GM19351 (cell line): ENCODE measurements at regions not wholly inside any gene's neighbourhood (a gene's known extent, or its start where the extent isn't known, plus 50 kb on each side); places are given as distances from the start of the nearest gene placed in this dataset.
"Not testable (repeated sequence)": the region's sequence is repeated elsewhere in the genome, so short reads cannot be mapped to it uniquely, and the experiment has no call there.

ENCODE experiments used
- ATAC-seq: cut with Tn5 transposase; IDR thresholded peaks from one replicate; pipeline ENCODE4 v1.9.1; 2021; ENCODE audit warnings: mild to moderate bottlenecking, moderate library complexity; ENCODE audit not compliant: unreplicated experiment

GRCh38 chr9:96157675-96158074 lies 144.3 kb downstream of the HSD17B3 start:
- no peak for ATAC-seq

GRCh38 chr9:96156171-96156974 lies 145.6 kb downstream of the HSD17B3 start:
- no peak for ATAC-seq

- ATAC-seq: no peak
Observed at GRCh38 chr9:96154081-96154480, 147.9 kb downstream of the HSD17B3 start.

GRCh38 chr9:96152550-96152949 lies 149.4 kb downstream of the HSD17B3 start:
- no peak for ATAC-seq

GRCh38 chr9:96150324-96151227 lies 151.4 kb downstream of the HSD17B3 start:
- peak; percentile 90 for ATAC-seq

GRCh38 chr9:96149533-96150280 lies 152.3 kb downstream of the HSD17B3 start:
- ATAC-seq: peak; percentile 53

- no peak for ATAC-seq
Observed at GRCh38 chr9:96148634-96149532, 153.1 kb downstream of the HSD17B3 start.

- ATAC-seq: not testable (repeated sequence)
Observed at GRCh38 chr9:96147029-96147428, 154.9 kb downstream of the HSD17B3 start.

- no peak for ATAC-seq
Observed at GRCh38 chr9:96141666-96142065, 160.3 kb downstream of the HSD17B3 start.

GRCh38 chr9:96141128-96141474 lies 160.9 kb downstream of the HSD17B3 start:
- no peak for ATAC-seq

GRCh38 chr9:96140296-96141127 lies 161.5 kb downstream of the HSD17B3 start:
- no peak for ATAC-seq

- ATAC-seq: no peak
Observed at GRCh38 chr9:96139592-96140295, 162.2 kb downstream of the HSD17B3 start.

GRCh38 chr9:96138616-96139015 lies 163.4 kb downstream of the HSD17B3 start:
- no peak for ATAC-seq

- peak; percentile 30 for ATAC-seq
Observed at GRCh38 chr9:96137671-96138429, 164.1 kb downstream of the HSD17B3 start.

GRCh38 chr9:96136992-96137670 lies 164.8 kb downstream of the HSD17B3 start:
- ATAC-seq: peak; percentile 97

- no peak for ATAC-seq
Observed at GRCh38 chr9:96135753-96136290, 166.2 kb downstream of the HSD17B3 start.

GRCh38 chr9:96135076-96135752 lies 166.8 kb downstream of the HSD17B3 start:
- ATAC-seq: no peak
